NCI-H2171 (cell line): ENCODE measurements at regions not wholly inside any gene's neighbourhood (a gene's known extent, or its start where the extent isn't known, plus 50 kb on each side); places are given as distances from the start of the nearest gene placed in this dataset.

Experiments used
- DNase-seq: peaks from one replicate; lab custom pipeline; 2025; lab: John Stamatoyannopoulos, UW

GRCh38 chr11:19560156-19560555 is 152.5 kb upstream of the NAV2 start:
- no peak for DNase-seq

GRCh38 chr11:19559746-19560145 is 152.9 kb upstream of the NAV2 start:
- DNase-seq, result no peak

GRCh38 chr11:19558189-19558986 is 154.2 kb upstream of the NAV2 start:
- DNase-seq, result no peak

DNA sequence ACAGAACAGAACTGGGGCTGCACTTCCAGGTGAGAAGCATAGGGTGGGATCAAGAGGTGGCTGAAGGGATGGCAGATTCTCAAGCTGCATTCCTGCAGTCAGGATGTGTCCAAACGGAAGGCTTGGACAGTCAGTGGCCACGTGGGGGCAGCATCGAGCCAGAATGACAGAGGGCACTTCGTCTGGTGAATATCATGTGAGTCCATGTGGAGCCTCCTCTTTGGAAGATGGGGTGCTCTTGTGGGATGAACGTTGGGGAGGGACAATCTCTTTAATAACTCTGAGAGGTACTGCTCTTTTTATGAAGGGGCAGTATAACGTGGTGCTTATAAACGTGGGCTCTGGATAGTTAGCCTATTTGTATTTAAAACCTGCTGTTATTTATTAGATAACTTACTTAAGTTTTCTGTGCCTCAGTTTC is 154.9 kb upstream of the NAV2 start:
- DNase-seq, result peak; percentile 30

DNA sequence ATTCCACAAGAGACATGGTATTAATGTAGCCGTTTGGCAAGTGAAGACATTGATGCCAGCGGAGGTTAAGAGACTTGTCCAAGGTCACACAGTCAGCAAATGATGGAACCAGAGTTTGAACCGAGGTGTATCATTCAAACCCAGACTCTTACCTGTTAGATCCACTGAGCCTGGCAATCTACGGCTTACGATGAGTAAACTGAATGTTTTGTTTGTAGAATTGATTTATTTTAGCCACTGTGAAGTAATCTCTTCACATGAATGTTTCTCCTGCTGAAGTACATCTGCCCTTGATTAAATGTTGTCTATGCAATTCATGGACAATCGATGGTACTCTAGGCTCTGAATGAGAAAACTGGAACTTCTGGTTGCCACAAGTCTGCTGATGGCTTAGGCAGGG is 155.5 kb upstream of the NAV2 start:
- DNase-seq, result no peak

DNA sequence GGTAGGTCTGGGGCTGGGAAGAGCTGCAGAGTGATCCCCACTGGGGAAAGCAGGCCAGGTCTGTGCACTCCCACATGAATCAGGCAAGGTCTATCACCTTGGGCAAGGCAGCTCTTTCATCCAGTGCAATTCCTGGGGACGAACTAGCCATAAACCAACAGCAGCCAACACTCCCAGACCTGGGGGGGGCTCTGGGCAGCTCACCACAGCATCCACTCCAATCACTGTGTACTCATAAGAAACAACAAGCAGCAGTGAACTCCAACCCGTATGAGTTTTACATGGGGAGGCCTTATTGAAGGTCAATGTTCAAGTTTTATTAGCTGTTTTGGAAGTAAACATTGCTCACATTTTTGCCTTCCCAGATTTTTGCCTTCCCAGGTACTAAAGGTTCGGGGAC is 157.4 kb upstream of the NAV2 start:
- no peak for DNase-seq

DNA sequence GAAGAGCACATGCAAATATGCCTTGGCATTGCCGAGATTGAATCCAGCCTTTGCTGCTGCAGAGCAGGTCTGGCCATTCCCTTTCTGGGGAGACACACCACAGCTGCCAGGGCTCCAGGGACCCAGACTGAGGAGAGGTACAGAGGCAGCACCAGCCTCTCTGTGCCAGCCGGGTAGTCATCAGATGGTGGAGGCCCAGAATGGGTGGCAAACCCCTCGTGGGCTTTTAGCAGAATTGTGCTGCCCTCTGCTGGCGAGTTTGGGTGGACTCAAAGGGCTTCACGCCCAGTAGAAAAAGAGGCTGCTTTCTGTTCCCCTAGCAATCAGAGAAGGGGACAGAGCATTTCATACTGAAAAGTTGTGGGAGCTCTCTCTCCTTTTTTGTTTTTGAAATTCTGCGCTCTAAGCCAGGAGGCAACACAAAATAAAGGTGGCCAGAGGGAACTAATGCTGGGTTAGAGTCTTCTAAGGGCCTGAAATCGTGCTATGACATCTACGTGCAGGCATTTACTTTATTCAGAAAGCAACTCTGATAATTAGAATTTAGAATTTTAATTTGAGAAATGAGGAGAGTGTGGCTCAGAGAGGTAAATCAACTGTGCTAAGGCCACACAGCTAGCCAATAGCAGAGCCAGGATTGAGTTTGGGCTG is 158.8 kb upstream of the NAV2 start:
- peak; percentile 53 for DNase-seq

- no peak for DNase-seq
Observed at GRCh38 chr11:19552656-19553260, 159.9 kb upstream of the NAV2 start.

- DNase-seq, result peak; percentile 46
Observed at GRCh38 chr11:19552161-19552560, 160.5 kb upstream of the NAV2 start.

- DNase-seq, result no peak
Observed at GRCh38 chr11:19551457-19551856, 161.2 kb upstream of the NAV2 start.

DNA sequence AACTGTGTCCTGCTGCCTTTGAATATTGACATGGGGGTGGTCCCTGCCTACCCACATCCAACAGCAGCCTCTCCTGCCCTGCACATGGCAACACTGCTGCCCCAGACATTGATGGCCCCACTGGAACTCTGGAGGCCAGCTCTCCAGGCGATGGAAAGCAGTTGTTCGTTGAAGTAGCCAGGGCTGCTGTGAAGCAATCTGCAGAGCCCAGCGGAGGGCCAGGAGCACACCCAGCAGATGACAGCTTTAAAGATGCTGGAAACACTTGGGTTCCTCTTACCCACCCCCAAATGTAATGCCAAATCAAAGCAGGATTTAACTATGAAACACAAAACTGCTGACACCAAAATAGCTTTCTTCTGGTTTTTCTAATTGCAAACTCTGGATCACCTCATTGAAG is 165.6 kb upstream of the NAV2 start:
- DNase-seq, result no peak

- no peak for DNase-seq
Observed at GRCh38 chr11:19546325-19546724, 166.3 kb upstream of the NAV2 start.

DNA sequence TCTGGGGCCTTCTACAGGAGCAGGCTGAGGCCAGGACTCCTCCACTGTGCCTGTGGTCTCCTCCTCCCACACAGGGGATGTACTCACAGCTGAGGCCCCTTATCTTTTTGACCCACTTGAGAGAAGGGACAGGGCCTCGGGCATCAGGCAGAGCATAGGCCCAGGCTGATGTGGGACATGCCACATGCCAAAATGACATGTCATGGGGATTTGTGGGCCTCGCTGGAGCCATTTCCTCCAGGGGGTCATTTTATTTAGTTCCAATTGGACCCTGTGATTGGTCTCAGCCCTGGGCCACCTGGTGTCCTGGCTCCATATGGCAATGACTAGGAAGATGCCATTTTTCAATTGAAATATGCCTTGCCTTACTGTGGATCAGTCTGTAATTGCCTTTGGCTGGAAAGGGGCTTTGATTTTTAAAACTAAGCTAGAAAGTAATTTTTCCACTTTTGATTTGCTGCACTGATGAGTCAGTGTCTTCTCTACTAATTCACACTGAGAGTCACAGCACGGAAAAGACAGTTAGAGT is 171.1 kb upstream of the NAV2 start:
- DNase-seq, result no peak

DNA sequence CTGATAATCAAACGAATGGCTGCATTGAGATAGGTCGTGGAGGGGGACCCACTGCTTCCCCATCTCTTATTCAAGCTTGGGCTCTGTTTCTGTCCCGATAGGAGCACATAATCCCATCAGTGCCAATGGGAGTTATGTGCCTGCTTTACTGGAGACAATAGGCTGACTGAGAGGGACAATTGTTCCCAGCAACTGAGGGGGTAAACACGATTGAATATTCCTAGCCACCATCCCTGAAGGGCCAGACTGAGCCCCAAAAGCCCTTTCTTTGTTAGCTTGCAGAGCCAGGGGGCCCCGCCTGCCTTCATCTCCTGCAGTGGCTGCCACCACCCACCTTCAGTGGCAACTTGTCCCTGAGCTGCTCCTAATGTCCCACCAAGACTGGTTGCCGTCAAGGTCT is 172.8 kb upstream of the NAV2 start:
- DNase-seq, result no peak

DNA sequence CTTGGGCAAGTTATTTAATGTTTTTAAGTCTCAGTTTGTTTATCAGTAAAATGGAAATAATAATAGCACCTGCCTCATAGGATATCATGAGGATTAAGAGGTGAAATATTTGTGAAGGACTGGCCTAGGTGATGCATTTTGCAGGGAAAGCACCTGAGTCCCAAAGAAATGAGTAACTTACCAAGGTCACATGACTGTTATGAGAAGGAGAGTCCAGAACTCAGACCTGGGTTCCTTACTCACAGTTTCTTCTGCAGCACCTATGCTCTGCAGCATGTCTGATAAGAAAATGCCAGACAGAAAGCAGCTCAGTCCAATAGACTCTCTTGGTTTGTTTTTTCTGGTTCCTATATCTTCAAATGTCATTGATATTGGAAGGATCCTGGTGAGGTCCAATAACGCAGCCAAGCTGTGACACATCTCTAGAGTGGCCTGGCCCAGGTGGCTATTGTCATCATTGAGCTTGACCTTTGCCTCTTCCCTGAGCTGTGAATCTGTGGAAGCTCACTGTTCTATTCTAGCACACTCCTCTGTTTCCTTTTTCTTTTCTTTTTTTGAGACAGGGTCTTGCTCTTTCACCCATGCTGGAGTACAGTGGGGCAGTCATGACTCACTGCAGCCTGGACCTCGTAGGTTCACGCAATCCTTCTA is 174.7 kb upstream of the NAV2 start:
- no peak for DNase-seq

GRCh38 chr11:19536131-19536530 is 176.5 kb upstream of the NAV2 start:
- no peak for DNase-seq

DNA sequence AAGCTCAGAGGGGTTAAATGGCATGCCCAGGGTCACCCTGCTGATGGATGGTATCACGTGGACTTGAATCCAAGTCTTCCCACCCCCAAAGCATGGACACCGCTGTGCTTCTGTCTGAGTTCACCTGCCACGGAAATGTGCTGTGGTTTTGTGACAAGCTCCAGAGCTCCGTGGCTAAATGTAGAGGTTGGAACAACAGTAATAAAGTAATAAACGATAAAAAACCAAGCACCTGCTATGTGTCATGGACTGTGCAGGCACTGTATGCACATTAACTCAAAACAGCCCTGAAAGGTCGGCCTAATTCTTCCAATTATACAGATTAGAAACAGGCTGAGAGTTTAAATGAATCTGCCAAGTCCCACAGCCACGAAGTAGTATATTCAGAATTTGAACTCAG is 182.1 kb upstream of the NAV2 start:
- DNase-seq, result no peak

DNA sequence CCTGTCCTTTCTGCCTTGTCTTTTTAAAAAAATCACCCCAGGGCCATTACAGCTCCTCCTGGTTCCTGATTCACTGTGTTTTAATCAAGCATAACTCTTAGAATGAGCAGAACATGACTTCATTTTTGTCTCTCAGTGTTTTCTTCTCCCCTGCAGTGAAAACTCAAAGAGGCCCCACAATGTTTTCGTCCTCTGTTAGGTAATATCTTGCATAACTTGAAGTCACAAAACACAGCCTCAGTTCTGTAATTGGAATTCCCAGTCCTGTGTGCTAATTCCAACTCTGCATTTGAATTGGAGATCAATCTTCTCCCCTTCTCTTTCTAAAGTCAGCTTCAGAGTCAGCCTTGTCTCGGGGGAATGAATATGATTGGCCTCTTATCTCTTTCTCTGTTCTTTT is 186.5 kb upstream of the NAV2 start:
- no peak for DNase-seq

- no peak for DNase-seq
Observed at GRCh38 chr11:19525714-19526113, 186.9 kb upstream of the NAV2 start.

- no peak for DNase-seq
Observed at GRCh38 chr11:19525276-19525675, 187.4 kb upstream of the NAV2 start.

DNA sequence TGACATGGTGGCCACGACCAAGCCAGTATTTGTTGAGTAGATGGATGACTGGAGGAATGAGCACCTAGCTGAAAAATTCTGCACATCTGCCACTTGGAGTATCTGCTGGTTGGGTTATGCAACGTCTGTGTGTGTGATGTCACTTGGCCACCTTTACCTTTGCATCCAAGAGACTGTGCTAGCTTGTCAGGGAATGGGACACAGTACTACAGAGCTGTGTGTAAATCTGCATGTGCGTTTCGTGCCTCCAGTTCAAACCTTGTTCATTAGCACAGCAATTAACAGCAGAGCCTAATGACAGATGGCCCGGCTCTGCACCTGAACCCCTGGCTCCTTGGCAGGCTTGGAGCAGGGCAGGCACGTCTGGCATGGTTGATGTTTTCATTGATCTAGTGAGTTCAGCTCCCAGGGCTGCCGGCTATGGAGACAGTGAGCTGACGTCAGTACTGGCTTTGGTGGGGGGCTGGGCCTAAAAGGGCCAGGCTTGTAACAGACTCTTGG is 188.4 kb upstream of the NAV2 start:
- DNase-seq, result peak; percentile 44

DNA sequence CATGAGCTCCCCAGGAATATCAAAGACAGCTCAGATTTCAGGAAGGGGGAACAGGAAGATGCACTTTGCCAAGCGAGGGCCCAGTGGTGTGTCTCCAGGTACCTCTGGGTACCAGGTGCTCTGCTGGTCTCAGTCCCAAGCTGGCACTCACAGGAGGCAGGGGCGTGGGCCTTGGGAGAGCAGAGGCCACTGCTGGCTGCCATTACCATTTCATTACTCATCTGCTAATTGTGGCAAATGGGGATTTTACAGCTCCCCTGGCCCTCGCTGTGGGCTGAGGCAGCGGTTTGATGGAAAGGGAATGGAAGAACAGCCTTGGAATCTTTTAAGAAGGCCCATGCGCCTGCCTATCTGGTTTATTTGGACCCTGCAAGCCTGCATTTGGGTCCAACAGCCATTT is 192.0 kb upstream of the NAV2 start:
- no peak for DNase-seq
